Duodenal mucosa (tissue), 2 donors: ENCODE measurements at regions not wholly inside any gene's neighbourhood (a gene's known extent, or its start where the extent isn't known, plus 50 kb on each side); places are given as distances from the start of the nearest gene placed in this dataset.

ENCODE experiments used
- H3K27ac ChIP-seq: one replicate; pipeline ENCODE4 v1.7.0; 2013; ENCODE audit warnings: low read depth, low read length
- H3K27me3 ChIP-seq, 2 donors: one replicate each; pipeline ENCODE4 v1.7.0; 2013; ENCODE audit warnings: low read length in 2 of 2, control low read depth in 1 of 2; ENCODE audit not compliant: insufficient read depth in 2 of 2, control insufficient read depth in 1 of 2
- H3K36me3 ChIP-seq, 2 donors: one replicate each; pipeline ENCODE4 v1.7.0; 2013; ENCODE audit warnings: low read length in 2 of 2, control low read depth in 1 of 2; ENCODE audit not compliant: insufficient read depth in 2 of 2, control insufficient read depth in 1 of 2
- H3K4me1 ChIP-seq, 2 donors: one replicate each; pipeline ENCODE4 v1.7.0; 2013; ENCODE audit warnings: low read length in 2 of 2, control low read depth in 1 of 2; ENCODE audit not compliant: insufficient read depth in 2 of 2, control insufficient read depth in 1 of 2
- H3K4me3 ChIP-seq, 2 donors: one replicate each; pipeline ENCODE4 v1.7.0; 2013; ENCODE audit warnings: low read length in 2 of 2, low read depth in 1 of 2
- H3K9ac ChIP-seq, 2 donors: one replicate each; pipeline ENCODE4 v1.7.0; 2013; ENCODE audit warnings: low read length in 2 of 2, low read depth in 1 of 2
- H3K9me3 ChIP-seq, 2 donors: one replicate each; pipeline ENCODE4 v1.7.0; 2013; ENCODE audit warnings: low read length in 2 of 2, control low read depth in 1 of 2; ENCODE audit not compliant: control insufficient read depth in 1 of 2

GRCh38 chr2:575727-576236, 101.4 kb downstream of the TMEM18 start:
- Histone ChIP-seq H3K9ac (no peak overlapping the region), H3K27ac (no peak overlapping the region), H3K4me1 (no peaks in the 10 kb centered on the region), H3K27me3 (no peaks in the 10 kb centered on the region), H3K4me3 (no peak overlapping the region), H3K9me3 (no peaks in the 10 kb centered on the region), H3K36me3 (no peaks in the 10 kb centered on the region)

GRCh38 chr2:575030-575726, 102.0 kb downstream of the TMEM18 start:
- no peaks in the 10 kb centered on the region for H3K36me3 ChIP-seq
- H3K4me3 ChIP-seq: no peak overlapping the region
- H3K4me1 ChIP-seq: no peaks in the 10 kb centered on the region
- no peaks in the 10 kb centered on the region for H3K27me3 ChIP-seq
- no peaks in the 10 kb centered on the region for H3K9me3 ChIP-seq
- no peak overlapping the region for H3K27ac ChIP-seq
- H3K9ac ChIP-seq: no peak overlapping the region

DNA sequence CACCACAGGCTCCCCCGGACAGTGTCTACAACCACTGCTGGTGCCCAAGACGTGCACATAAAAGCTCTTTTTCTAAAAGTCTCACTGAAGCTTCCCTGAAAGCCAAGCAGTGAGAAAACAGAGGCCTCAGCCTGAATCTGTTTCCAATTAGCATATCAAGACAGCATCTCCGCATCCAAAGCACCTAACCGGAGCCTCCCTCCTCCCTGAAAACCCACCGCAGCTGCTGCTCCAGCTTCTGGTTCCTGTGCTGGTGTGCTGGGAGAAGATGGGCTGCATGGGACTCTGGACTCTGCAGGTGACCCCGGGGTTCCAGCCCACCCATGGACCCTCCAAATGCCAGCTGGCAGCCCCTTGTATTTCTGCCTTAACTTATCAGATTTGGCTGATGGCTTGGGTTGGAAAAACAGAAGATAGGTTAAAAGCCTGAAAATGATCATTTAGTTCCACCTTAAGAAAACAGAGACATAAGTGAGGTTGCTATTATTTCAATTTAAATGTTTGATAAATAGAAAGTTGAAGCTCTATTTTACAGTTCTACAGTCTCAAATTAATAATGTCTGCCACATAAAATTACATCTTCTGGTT, 103.3 kb downstream of the TMEM18 start:
- Histone ChIP-seq H3K4me3 (no peak overlapping the region), H3K9ac (no peak overlapping the region), H3K36me3 (no peaks in the 10 kb centered on the region), H3K27ac (no peak overlapping the region), H3K9me3 (no peaks in the 10 kb centered on the region), H3K4me1 (no peaks in the 10 kb centered on the region), H3K27me3 (no peaks in the 10 kb centered on the region)

DNA sequence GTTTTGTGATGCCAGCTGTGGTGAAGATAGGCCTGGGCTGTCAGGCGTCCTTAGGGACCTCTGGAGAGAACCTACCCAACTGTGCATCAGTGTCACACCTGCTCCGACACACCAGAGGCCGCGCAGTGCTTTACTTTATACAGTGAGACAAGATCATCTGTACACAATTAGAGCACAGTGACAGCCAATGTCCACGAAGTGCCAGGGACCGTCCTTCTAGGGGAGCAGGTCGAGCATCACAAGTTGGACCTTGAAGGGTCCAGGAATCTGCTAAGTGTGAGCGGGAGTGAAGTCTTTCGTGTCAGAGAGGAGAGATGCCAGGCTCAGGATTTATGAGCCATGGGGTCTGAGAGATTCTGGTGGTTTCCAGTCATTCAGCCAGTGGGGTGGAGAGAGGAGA, 104.2 kb downstream of the TMEM18 start:
- Histone ChIP-seq H3K9me3 (no peaks in the 10 kb centered on the region), H3K9ac (no peak overlapping the region), H3K36me3 (no peaks in the 10 kb centered on the region), H3K27me3 (no peaks in the 10 kb centered on the region), H3K4me3 (no peak overlapping the region), H3K4me1 (no peaks in the 10 kb centered on the region), H3K27ac (no peak overlapping the region)

DNA sequence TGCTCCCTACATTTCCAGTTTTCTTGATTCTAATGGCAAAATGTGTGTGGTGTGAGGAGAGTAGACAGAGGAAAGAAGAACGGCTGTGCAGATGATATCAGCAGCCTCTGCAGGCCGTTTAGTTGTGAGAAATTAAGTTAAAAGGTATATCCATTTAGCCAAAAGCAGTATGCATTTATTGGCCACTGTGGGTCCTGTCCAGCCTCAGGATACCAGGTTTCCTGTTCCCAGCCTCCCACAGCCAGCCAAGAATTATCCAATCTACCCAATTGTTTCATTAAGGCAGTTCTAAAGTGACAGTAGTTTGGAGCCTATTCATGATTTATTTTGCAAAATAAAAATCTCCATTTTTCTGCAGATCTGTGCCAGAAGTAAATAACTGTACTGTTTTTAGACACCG, 107.5 kb downstream of the TMEM18 start:
- H3K36me3 ChIP-seq: no peaks in the 10 kb centered on the region
- H3K27me3 ChIP-seq: no peaks in the 10 kb centered on the region
- H3K9me3 ChIP-seq: no peaks in the 10 kb centered on the region
- no peaks in the 10 kb centered on the region for H3K4me1 ChIP-seq
- no peak overlapping the region for H3K4me3 ChIP-seq
- no peak overlapping the region for H3K9ac ChIP-seq
- no peak overlapping the region for H3K27ac ChIP-seq

DNA sequence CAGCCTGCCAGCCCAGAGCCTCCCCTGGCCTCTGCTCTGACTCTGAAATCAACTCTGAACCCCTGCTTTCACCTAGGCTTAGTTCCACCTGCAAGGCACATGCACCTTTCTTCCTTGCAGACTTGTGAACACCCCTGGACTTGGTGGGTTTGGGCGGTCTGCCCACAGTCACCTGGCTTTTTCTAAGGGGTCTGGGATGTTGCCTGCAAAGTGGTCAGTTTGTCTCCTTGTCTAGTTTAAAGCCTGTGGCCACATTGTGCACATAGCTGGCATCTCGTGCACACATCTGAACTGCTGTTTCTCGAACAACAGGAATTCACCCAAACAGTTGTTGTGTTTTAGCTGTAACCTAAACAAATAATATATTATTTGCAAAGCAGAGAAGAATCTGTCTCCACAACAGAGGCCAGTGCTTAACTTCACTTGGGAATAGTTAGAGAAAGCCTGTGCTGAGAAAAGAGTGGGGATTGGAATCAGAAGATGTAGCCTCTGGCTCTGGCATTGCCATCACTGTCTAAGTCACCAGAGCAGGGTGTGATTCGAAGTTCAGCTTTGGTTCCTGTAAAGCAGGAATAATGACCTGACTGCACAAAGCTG, 108.5 kb downstream of the TMEM18 start:
- H3K27ac ChIP-seq: no peak overlapping the region
- H3K27me3 ChIP-seq: no peaks in the 10 kb centered on the region
- H3K4me3 ChIP-seq: no peak overlapping the region
- no peak overlapping the region for H3K9ac ChIP-seq
- no peaks in the 10 kb centered on the region for H3K36me3 ChIP-seq
- no peaks in the 10 kb centered on the region for H3K4me1 ChIP-seq
- H3K9me3 ChIP-seq: no peaks in the 10 kb centered on the region

DNA sequence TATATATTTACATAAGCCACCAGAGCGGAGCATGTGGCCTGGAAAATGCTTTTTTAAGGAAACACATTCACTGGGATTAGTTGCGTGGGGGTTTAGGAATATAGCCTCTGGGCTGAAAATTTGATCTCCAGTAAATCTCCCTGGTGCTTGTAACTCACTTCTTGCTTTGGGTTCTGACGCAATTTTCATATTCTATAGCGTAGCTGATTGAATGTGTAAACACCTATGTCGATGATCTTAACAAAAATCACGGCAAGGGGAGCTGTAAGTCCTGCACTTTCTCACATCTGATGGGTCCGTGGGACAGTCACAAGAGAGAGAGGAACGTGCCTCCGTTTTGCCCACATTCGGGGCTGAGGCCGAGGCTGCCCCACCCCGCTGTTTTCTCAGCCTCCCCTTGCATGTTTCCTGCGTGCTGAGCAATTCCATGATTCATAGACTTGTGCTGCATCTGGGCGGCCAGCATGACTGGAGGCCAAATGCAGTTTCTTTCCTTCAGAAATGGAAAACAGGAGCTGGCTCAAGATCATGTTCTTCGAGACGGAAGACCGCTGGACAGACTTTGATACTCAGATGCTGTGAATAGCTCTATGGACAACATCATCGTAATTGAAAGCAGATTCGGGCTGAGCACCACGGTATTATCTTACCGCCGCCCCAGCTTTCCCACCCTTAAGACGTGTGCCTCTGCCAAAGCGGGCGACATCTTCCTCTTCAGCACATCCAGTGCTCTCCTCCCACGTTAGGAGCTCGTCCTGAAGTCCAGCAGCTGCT, 109.2 kb downstream of the TMEM18 start:
- Histone ChIP-seq H3K4me1 (no peaks in the 10 kb centered on the region), H3K27me3 (no peaks in the 10 kb centered on the region), H3K9me3 (no peaks in the 10 kb centered on the region), H3K36me3 (no peaks in the 10 kb centered on the region), H3K4me3 (no peak overlapping the region), H3K9ac (no peak overlapping the region), H3K27ac (no peak overlapping the region)

DNA sequence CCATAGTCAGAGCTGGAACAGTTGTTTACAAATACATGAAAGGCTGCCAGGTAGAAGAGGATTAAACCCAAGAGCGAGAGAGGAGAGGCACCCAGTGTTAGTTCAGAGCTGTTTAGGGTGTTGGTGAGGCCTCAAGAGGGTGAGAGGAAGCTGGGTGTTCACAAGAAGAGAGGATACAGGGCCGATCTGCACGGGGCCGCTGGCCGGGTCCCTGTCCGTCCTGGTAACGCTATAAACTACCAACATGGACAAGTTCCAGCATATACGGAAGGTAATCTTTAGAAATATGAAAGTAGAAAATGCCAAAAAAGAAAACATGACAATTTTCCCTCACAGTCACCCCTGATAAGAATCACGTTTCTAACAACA, 109.7 kb downstream of the TMEM18 start:
- no peaks in the 10 kb centered on the region for H3K36me3 ChIP-seq
- H3K4me3 ChIP-seq: no peak overlapping the region
- no peak overlapping the region for H3K9ac ChIP-seq
- H3K4me1 ChIP-seq: no peaks in the 10 kb centered on the region
- no peaks in the 10 kb centered on the region for H3K9me3 ChIP-seq
- H3K27ac ChIP-seq: no peak overlapping the region
- no peaks in the 10 kb centered on the region for H3K27me3 ChIP-seq

- Histone ChIP-seq H3K4me3 (no peak overlapping the region), H3K27me3 (no peaks in the 10 kb centered on the region), H3K9ac (no peak overlapping the region), H3K4me1 (no peaks in the 10 kb centered on the region), H3K36me3 (no peaks in the 10 kb centered on the region), H3K27ac (no peak overlapping the region), H3K9me3 (no peaks in the 10 kb centered on the region)
These were observed 110.6 kb downstream of the TMEM18 start for GRCh38 chr2:566379-567313.
